GM21360 (cell line): ENCODE measurements at regions not wholly inside any gene's neighbourhood (a gene's known extent, or its start where the extent isn't known, plus 50 kb on each side); places are given as distances from the start of the nearest gene placed in this dataset.
"Not testable (repeated sequence)": the region's sequence is repeated elsewhere in the genome, so short reads cannot be mapped to it uniquely, and the experiment has no call there.

ENCODE experiments used
- ATAC-seq: cut with Tn5 transposase; IDR thresholded peaks from one replicate; pipeline ENCODE4 v1.9.1; 2021; ENCODE audit warnings: mild to moderate bottlenecking, moderate library complexity; ENCODE audit not compliant: unreplicated experiment

DNA sequence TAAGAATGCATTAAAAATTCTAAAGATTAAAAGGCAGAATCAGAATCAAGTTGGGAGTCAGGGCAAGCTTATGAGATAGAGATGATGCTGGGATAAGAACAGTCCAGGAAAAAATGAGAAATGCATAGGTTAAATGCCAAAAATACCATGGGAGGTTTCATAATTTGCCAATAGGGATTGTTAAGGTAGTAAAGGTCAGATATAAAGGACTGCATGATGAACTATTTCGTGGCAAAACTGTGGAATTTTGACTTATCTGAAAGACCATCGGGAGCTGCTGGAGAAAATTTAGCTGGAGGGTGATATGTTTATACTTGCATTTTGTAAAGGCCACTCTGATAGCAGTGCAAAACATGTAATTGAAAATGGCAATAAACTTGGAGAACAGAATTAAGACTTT, 1872.8 kb upstream of the ACO1 start:
- ATAC-seq, result no peak

DNA sequence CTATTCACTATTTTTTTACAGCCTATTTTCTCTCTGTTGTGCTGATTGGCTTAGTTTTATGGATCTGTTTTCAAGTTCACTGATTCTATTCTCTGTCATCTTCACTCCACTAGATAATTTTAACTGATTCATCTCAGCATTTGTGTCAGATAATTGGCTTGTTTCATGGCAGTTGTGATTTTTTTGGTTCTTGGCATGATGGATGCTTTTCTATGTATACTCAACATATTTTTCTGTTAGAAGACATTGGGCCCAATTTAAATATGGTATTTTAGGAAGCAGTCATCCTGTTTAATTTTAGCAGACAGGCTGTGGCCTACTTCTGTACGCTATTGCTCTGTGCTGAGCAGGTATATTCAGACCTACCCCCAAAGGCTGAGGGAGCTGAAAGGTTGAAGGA, 1865.3 kb upstream of the ACO1 start:
- no peak for ATAC-seq

- no peak for ATAC-seq
These were observed 1864.7 kb upstream of the ACO1 start for GRCh38 chr9:30519756-30520155.

GRCh38 chr9:30522061-30522460, 1862.4 kb upstream of the ACO1 start:
- no peak for ATAC-seq

- no peak for ATAC-seq
These were observed 1862.0 kb upstream of the ACO1 start for GRCh38 chr9:30522486-30522885.

DNA sequence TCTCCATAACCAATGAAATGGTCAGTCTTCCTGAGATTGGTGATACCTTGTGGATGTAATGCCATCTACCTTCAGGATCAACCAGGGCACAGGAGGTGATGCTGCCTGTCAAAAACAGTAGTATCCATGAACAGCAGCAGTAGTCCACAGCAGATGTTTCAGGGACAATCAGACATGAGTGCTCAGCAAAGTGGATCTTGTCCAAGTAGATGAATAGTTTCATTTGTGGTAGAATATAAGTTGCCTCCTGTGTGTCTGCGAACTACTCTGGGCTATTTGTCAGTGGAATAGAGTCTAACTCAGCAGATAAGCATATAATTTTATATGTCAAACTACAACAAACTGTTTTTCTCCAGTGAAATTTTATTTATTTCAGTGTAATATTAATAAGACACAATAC, 1860.1 kb upstream of the ACO1 start:
- no peak for ATAC-seq

DNA sequence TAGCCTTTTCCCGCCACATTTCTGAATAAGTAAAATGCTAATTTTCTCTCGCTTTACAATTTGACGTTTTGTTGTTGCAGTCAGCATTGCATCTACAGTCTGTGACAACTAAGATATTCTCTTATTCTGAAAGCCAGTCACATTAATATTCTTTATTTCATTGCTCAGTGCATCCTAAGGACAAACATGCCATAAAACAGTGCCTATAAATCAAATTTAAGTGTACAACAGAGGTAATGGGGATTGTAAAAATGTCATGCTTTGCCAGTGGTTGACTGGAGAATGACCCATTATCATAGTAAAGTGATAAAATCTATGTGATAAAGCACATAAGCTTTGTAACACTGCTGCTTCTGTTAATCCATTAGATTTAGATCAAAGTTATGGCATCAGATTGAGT, 1850.0 kb upstream of the ACO1 start:
- no peak for ATAC-seq

DNA sequence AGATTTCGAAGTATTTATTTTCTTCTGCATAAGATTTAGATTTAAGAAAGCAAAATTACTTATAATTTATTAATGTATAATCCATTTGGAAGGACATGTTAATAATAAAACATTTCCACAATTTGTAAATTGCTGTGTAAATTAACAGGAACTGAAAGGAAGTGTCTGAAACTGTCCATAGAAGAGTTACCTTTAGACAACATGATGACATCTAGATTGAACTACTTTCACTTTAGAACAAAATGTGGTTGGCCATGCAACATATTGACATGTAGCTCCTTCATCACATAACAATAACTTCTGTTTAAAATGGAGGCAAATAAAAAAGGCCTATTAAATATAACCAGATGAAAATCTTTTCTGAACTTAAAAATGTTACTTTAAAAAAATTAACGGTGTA, 1849.5 kb upstream of the ACO1 start:
- ATAC-seq, result no peak

GRCh38 chr9:30536494-30536893, 1847.9 kb upstream of the ACO1 start:
- ATAC-seq, result no peak

- ATAC-seq, result not testable (repeated sequence)
These were observed 1844.7 kb upstream of the ACO1 start for GRCh38 chr9:30539696-30540095.

DNA sequence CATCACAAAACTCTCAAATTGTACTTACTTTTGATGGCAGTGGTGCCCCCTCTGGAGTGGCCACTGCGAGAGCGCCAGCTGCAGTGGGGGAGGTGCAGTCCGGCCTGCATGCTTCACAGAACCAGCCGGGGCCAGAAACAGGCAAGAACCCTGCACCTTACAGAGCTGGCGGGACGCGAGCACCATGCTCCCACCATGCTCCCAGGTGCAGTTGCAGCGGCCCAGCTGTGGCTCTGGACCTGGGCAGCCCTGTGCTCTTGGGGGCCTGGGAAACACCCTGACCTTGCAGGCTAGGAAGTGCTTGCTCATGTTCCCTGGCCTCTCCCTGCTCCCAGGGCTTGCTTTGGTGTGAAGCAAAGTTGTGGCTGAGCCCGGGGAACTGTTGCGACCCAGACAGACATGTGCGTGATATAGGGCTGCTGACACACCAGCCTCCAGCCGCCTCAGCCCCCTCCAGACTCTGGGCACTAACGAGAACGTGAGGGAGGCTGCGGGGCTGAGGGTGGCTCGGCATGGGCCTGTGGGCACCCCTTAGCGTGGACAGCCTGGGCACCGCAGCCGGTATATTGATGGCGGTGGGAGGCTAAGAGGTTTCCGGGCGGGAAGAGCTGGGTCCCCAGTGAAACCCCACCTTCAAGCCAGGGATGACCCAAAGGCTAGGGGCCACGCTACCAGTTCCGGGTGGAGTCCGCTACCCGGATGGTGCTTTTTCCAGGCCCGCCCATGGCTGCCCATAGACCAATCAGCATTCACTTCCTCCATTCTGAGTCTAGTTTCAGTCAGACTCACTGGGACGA, 1809.9 kb upstream of the ACO1 start:
- no peak for ATAC-seq

- ATAC-seq, result no peak
These were observed 1809.2 kb upstream of the ACO1 start for GRCh38 chr9:30575218-30575617.

DNA sequence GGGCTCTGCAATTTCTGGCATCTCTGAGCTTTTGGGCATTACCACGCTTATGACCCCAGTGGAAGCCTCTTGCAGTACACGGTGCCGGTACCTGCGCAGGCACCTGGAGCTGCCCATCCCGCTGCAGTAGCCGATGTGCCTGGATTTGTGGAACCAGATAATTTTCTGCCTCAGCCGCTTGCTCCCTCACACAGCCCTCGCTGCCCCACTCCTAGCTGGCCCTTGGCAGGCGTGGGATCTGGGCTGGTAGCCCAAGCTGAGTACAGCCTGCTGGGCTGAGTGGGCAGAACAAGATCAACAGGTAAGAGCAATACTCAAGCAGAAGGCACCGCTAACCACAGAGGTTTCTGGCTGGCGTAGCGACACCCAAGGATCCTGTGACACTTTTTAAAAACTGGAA, 1808.8 kb upstream of the ACO1 start:
- ATAC-seq, result no peak

- ATAC-seq, result no peak
These were observed 1804.6 kb upstream of the ACO1 start for GRCh38 chr9:30579810-30580209.

DNA sequence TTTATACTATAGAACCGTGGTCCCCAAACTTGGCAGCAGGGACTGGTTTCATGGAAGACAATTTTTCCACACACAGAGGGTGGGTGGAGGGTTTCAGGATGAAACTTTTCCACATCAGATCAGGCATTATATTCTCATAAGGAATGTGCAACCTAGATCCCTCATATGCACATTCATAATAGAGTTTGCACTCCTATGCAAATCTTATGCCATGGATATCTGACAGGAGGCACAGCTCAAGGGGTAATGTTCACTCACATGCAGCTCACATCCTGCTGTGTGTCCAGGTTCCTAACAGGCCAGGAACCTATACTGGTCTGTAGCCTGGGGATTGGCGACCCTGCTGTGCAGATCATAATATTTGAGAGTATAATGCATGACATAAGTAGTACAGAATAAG, 1802.2 kb upstream of the ACO1 start:
- no peak for ATAC-seq

DNA sequence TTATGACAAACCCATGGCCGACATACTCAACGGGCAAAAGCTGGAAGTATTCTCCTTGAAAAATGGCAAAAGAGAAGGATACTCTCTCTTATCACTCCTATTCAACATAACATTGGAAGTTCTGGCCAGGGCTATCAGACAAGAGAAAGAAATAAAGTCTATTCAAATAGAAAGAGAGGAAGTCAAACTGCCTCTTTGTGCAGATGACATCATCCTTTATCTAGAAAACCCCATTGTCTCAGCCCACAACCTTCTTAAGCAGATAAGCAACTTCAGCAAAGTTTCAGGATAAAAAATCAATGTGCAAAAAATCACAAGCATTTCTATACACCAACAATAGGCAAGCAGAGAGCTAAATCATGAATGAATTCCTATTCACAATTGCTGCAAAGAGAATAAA, 1799.9 kb upstream of the ACO1 start:
- no peak for ATAC-seq

GRCh38 chr9:30591461-30591860, 1793.0 kb upstream of the ACO1 start:
- ATAC-seq, result no peak

- ATAC-seq, result no peak
These were observed 1786.8 kb upstream of the ACO1 start for GRCh38 chr9:30597608-30598007.

DNA sequence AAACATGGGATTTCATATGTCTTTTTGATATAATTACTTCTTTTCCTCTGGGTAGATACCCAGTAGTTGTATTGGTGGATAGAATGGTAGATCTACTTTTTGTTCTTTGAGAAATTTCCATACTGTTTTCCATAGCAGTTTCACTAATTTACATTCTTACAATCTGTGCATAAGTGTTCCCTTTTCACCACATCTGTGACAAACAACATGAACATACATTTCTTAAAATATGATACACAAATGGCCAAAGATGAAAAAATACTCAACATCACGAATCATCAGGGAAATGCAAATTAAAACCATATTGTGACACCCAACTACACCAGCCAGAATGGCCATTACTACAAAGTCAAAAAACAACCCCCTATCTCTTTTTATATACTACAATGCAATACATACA, 1778.5 kb upstream of the ACO1 start:
- no peak for ATAC-seq

DNA sequence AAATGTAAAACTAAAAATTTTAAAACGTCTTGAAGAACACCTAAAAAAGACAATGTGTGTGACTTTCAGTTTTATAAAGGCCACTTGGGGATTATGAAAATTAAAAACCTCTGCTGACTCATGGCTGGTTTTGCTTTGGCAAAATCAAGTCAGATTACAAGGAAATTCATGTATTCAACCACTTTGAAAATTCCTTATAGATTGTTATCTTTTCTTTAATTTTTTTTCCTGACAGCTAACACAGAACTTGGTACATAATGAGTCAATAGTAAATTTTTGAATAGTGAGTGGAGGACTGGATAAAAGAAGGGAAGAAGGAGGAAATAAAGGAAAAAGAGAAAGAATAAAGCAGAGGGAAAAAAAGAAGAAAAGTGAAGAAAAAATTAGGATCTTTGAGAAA, 1774.7 kb upstream of the ACO1 start:
- ATAC-seq, result no peak

DNA sequence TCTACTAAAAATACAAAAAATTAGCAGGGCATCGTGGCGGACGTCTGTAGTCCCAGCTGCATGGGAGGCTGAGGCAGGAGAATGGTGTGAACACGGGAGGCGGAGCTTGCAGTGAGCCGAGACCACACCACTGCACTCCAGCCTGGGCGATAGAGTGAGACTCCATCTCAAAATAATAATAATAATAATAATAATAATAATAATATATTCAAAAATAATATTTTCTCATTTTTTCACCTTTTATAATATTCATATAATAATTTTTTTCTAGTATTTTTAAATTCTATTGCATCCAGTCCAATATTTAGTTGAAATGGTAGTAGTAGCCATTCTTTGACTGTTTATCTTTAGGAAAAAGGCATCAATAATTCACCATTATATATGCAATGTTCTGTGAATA, 1767.7 kb upstream of the ACO1 start:
- not testable (repeated sequence) for ATAC-seq

- ATAC-seq, result no peak
These were observed 1761.9 kb upstream of the ACO1 start for GRCh38 chr9:30622561-30622960.

DNA sequence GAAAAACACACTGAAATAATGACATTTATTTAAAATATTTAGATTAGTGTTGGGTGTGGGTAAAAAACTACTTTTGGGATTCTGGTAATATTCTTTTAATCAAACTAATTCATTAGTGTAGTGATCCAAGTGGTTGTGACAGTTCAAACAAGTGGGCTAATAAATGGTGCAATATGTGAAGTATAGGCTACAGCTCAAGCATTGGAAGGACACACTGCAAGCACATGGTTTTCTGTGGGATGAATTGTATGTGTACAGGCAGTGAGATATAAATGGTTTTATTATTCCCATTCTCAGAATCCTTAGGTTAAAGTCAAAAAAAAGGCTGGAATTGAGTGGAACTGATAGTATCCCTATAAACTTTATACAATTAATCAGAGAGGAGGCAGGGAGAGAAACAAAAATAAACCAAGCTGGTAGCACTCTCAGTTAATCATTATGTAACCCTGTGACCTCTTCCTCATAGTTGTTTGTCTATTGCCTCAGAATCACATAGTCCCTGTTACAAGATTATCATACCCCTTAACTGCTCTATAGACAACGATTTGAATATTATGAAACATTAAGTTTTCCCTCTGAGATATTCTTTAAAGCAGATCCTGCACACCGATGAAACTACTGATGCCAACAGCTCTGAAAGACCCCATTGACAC, 1755.4 kb upstream of the ACO1 start:
- ATAC-seq, result no peak
